ENCODE measurements at regions not wholly inside any gene's neighbourhood (a gene's known extent, or its start where the extent isn't known, plus 50 kb on each side); places are given as distances from the start of the nearest gene placed in this dataset.

DNA sequence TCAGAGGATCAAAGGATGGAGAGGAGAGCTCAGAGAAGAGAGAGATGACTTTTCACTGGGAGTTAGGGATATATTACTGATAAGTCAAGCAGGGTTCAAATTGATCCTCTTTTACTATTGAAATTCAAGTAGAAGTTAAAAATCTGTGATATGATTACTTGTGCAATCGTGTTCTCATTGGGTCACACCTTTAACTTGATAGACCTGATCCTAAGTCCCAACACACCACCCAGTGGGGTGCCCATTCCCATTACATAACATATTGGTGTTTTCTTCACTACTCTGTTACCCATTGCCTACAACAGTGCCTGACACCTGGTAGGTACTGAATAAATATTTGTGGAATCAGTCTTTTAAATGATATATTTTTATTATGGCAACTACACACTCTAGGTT is 66.4 kb upstream of the PICALM start:
- TF ChIP-seq, protein P1, sequence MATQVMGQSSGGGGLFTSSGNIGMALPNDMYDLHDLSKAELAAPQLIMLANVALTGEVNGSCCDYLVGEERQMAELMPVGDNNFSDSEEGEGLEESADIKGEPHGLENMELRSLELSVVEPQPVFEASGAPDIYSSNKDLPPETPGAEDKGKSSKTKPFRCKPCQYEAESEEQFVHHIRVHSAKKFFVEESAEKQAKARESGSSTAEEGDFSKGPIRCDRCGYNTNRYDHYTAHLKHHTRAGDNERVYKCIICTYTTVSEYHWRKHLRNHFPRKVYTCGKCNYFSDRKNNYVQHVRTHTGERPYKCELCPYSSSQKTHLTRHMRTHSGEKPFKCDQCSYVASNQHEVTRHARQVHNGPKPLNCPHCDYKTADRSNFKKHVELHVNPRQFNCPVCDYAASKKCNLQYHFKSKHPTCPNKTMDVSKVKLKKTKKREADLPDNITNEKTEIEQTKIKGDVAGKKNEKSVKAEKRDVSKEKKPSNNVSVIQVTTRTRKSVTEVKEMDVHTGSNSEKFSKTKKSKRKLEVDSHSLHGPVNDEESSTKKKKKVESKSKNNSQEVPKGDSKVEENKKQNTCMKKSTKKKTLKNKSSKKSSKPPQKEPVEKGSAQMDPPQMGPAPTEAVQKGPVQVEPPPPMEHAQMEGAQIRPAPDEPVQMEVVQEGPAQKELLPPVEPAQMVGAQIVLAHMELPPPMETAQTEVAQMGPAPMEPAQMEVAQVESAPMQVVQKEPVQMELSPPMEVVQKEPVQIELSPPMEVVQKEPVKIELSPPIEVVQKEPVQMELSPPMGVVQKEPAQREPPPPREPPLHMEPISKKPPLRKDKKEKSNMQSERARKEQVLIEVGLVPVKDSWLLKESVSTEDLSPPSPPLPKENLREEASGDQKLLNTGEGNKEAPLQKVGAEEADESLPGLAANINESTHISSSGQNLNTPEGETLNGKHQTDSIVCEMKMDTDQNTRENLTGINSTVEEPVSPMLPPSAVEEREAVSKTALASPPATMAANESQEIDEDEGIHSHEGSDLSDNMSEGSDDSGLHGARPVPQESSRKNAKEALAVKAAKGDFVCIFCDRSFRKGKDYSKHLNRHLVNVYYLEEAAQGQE (IDR thresholded peaks at IDR 0.05; ENCODE audit: low read depth) = no peak
- no peak for TF ChIP-seq EGR1 (IDR thresholded peaks at IDR 0.05)
- TF ChIP-seq TAF1 (IDR thresholded peaks at IDR 0.05; ENCODE audit: low read depth) = no peak
- TF ChIP-seq YY1 (IDR thresholded peaks at IDR 0.05; ENCODE audit: low read depth) = no peak
- no peak for TF ChIP-seq RAD21 (IDR thresholded peaks at IDR 0.05; ENCODE audit: low read depth)
- TF ChIP-seq TCF12 (IDR thresholded peaks at IDR 0.05; ENCODE audit: low read depth) = no peak

DNA sequence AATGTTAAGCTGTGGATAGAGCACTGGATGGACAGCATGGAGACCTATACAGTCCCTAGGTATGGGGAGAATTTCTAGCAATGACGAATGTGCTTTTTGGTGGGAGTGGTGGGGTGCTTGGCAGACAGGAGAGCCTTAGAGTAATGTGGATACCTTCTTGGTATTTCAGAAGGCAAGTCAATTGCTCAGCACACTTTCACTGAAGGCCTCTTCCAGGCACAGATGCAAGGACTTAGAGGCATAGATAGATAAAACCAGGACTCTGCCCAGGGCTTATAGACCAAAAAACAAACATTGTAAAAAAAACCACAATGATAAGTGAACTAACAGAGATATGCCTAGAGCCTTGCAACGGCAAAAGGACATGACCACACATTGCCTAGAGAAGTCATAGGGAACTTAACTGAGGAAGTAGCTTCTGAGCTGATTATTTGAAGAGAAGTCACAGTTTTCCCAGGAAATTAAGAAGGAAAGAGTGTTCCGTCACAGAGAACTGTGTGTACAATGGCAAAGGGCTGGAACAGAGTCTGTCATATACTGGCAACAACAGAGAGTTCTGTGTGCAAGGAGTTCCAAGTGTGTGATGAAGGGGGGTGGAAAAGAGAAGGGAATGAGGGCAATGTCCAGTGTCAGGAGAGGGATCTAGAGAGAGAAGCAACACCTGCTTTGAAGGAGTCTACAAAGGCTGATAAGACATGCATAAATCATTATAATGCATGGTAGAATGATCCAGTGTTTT is 65.9 kb upstream of the PICALM start:
- TF ChIP-seq NFIC (IDR thresholded peaks at IDR 0.05) (no peak), CEBPB (IDR thresholded peaks at IDR 0.05) (no peak), FOXM1 (IDR thresholded peaks at IDR 0.05; ENCODE audit: borderline replicate concordance, low read depth) (no peak), TEAD4 (IDR thresholded peaks at IDR 0.05) (no peak), CREB1 (IDR thresholded peaks at IDR 0.05; ENCODE audit: low read depth) (no peak), YY1 (IDR thresholded peaks at IDR 0.05; ENCODE audit: low read depth) (no peak), EP300 (IDR thresholded peaks at IDR 0.05; ENCODE audit: borderline replicate concordance) (no peak), EGR1 (IDR thresholded peaks at IDR 0.05) (no peak), ZBTB7A (IDR thresholded peaks at IDR 0.05; ENCODE audit: low read depth) (no peak)
- TF ChIP-seq, protein P1 (IDR thresholded peaks at IDR 0.05; ENCODE audit: low read depth) = no peak
- TF ChIP-seq, protein P2, sequence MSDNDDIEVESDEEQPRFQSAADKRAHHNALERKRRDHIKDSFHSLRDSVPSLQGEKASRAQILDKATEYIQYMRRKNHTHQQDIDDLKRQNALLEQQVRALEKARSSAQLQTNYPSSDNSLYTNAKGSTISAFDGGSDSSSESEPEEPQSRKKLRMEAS (IDR thresholded peaks at IDR 0.05) = no peak
- TF ChIP-seq, protein P3, sequence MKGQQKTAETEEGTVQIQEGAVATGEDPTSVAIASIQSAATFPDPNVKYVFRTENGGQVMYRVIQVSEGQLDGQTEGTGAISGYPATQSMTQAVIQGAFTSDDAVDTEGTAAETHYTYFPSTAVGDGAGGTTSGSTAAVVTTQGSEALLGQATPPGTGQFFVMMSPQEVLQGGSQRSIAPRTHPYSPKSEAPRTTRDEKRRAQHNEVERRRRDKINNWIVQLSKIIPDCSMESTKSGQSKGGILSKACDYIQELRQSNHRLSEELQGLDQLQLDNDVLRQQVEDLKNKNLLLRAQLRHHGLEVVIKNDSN (IDR thresholded peaks at IDR 0.05) = no peak

DNA sequence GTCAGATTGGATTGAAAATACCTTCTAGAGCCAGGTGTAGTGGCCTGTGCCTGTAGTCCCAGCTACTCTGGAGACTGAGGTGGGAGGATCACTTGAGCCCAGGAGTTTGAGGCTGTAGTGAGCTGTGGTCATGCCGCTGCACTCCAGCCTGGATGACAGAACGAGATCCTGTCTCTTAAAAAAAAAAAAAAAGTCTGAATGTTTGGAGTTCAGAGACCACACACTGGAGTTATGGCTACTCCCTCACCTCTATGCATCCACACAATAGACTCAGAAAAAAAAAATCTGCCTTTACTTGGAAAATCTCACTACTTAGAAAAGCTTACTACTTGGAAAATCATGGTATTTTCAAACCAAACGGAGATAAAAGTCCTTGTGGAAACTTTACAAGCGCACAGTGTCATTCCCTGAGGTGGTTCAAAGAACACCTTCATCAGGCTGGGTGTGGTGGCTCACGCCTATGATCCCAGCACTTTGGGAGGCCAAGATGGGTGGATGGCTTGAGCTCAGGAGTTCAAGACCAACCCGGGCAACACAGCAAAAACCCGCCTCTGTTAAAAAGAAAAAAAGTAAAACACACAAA is 63.9 kb upstream of the PICALM start:
- TF ChIP-seq, protein P1 (IDR thresholded peaks at IDR 0.05; ENCODE audit: low read depth) = no peak
- no peak for TF ChIP-seq FOXM1 (IDR thresholded peaks at IDR 0.05; ENCODE audit: borderline replicate concordance, low read depth)
- no peak for TF ChIP-seq EP300 (IDR thresholded peaks at IDR 0.05; ENCODE audit: borderline replicate concordance)
- no peak for TF ChIP-seq CEBPB (IDR thresholded peaks at IDR 0.05)
- TF ChIP-seq TAF1 (IDR thresholded peaks at IDR 0.05; ENCODE audit: low read depth) = no peak
- TF ChIP-seq, protein P2 (IDR thresholded peaks at IDR 0.05) = no peak
- TF ChIP-seq RAD21 (IDR thresholded peaks at IDR 0.05; ENCODE audit: low read depth) = no peak
- no peak for TF ChIP-seq EGR1 (IDR thresholded peaks at IDR 0.05)
- no peak for TF ChIP-seq CREB1 (IDR thresholded peaks at IDR 0.05; ENCODE audit: low read depth)
- no peak for TF ChIP-seq ZBTB7A (IDR thresholded peaks at IDR 0.05; ENCODE audit: low read depth)
- TF ChIP-seq TCF12 (IDR thresholded peaks at IDR 0.05; ENCODE audit: low read depth) = no peak
- no peak for TF ChIP-seq NFIC (IDR thresholded peaks at IDR 0.05)
- TF ChIP-seq YY1 (IDR thresholded peaks at IDR 0.05; ENCODE audit: low read depth) = no peak
- TF ChIP-seq, protein P3 (IDR thresholded peaks at IDR 0.05) = no peak

Data from Ishikawa (cell line).